ENCODE measurements at regions not wholly inside any gene's neighbourhood (a gene's known extent, or its start where the extent isn't known, plus 50 kb on each side); places are given as distances from the start of the nearest gene placed in this dataset.
"Not testable (repeated sequence)": the region's sequence is repeated elsewhere in the genome, so short reads cannot be mapped to it uniquely, and the experiment has no call there.

GRCh38 chr2:35447821-35448220 lies 907.8 kb upstream of the CRIM1 start:
- Histone ChIP-seq H3K9ac (ENCODE audit: low read length) (no peak overlapping the region), H3K27me3 (ENCODE audit: low read depth, low read length) (no peaks in the 10 kb centered on the region), H3K36me3 (replicated peaks; ENCODE audit: low read depth, low read length) (no peaks in the 10 kb centered on the region), H3K4me2 (ENCODE audit: low read length) (no peak overlapping the region), H3K27ac (ENCODE audit: low read length) (no peak overlapping the region), H3K4me3 (ENCODE audit: low read length) (no peak overlapping the region), H3K9me3 (ENCODE audit: insufficient read depth, low read length) (no peaks in the 10 kb centered on the region), H3K4me1 (ENCODE audit: low read length) (peaks cover 6% of the 10 kb centered on the region), H3K79me2 (ENCODE audit: low read length) (no peaks in the 10 kb centered on the region), H4K20me1 (ENCODE audit: insufficient read depth, low read length) (no peaks in the 10 kb centered on the region), H2AFZ (ENCODE audit: low read depth, low read length) (no peak overlapping the region)
- TF ChIP-seq CTCF (IDR thresholded peaks at IDR 0.05; ENCODE audit: low read depth, low read length) (no peak), EZH2phosphoT487 (IDR thresholded peaks at IDR 0.05; ENCODE audit: low read depth) (no peak)

GRCh38 chr2:35447215-35447614 lies 908.4 kb upstream of the CRIM1 start:
- Histone ChIP-seq H3K4me2 (ENCODE audit: low read length) (no peak overlapping the region), H3K9ac (ENCODE audit: low read length) (no peak overlapping the region), H3K27ac (ENCODE audit: low read length) (no peak overlapping the region), H3K36me3 (replicated peaks; ENCODE audit: low read depth, low read length) (no peaks in the 10 kb centered on the region), H3K79me2 (ENCODE audit: low read length) (no peaks in the 10 kb centered on the region), H3K27me3 (ENCODE audit: low read depth, low read length) (no peaks in the 10 kb centered on the region), H2AFZ (ENCODE audit: low read depth, low read length) (no peak overlapping the region), H3K9me3 (ENCODE audit: insufficient read depth, low read length) (no peaks in the 10 kb centered on the region), H3K4me1 (ENCODE audit: low read length) (peaks cover 7% of the 10 kb centered on the region), H3K4me3 (ENCODE audit: low read length) (no peak overlapping the region), H4K20me1 (ENCODE audit: insufficient read depth, low read length) (no peaks in the 10 kb centered on the region)
- TF ChIP-seq EZH2phosphoT487 (IDR thresholded peaks at IDR 0.05; ENCODE audit: low read depth) = no peak
- no peak for TF ChIP-seq CTCF (IDR thresholded peaks at IDR 0.05; ENCODE audit: low read depth, low read length)

- no peaks in the 10 kb centered on the region for H3K79me2 ChIP-seq (ENCODE audit: low read length)
- H3K36me3 ChIP-seq (replicated peaks; ENCODE audit: low read depth, low read length) = no peaks in the 10 kb centered on the region
- H3K27ac ChIP-seq (ENCODE audit: low read length) = no peak overlapping the region
- no peaks in the 10 kb centered on the region for H4K20me1 ChIP-seq (ENCODE audit: insufficient read depth, low read length)
- H3K4me1 ChIP-seq (ENCODE audit: low read length) = peaks cover 7% of the 10 kb centered on the region
- no peaks in the 10 kb centered on the region for H3K27me3 ChIP-seq (ENCODE audit: low read depth, low read length)
- TF ChIP-seq EZH2phosphoT487 (IDR thresholded peaks at IDR 0.05; ENCODE audit: low read depth) (no peak), CTCF (IDR thresholded peaks at IDR 0.05; ENCODE audit: low read depth, low read length) (no peak)
- no peak overlapping the region for H2AFZ ChIP-seq (ENCODE audit: low read depth, low read length)
- no peak overlapping the region for H3K9ac ChIP-seq (ENCODE audit: low read length)
- no peak overlapping the region for H3K4me3 ChIP-seq (ENCODE audit: low read length)
- no peaks in the 10 kb centered on the region for H3K9me3 ChIP-seq (ENCODE audit: insufficient read depth, low read length)
- no peak overlapping the region for H3K4me2 ChIP-seq (ENCODE audit: low read length)
Observed at GRCh38 chr2:35443087-35443486, 912.5 kb upstream of the CRIM1 start.

GRCh38 chr2:35441575-35441974 lies 914.0 kb upstream of the CRIM1 start:
- H2AFZ ChIP-seq (ENCODE audit: low read depth, low read length); H3K4me3 ChIP-seq (ENCODE audit: low read length); H3K27me3 ChIP-seq (ENCODE audit: low read depth, low read length); H3K9ac ChIP-seq (ENCODE audit: low read length); H3K4me2 ChIP-seq (ENCODE audit: low read length); H3K9me3 ChIP-seq (ENCODE audit: insufficient read depth, low read length); H3K4me1 ChIP-seq (ENCODE audit: low read length); H3K27ac ChIP-seq (ENCODE audit: low read length); H3K36me3 ChIP-seq (replicated peaks; ENCODE audit: low read depth, low read length); H3K79me2 ChIP-seq (ENCODE audit: low read length); H4K20me1 ChIP-seq (ENCODE audit: insufficient read depth, low read length): not testable (repeated sequence)

- not testable (repeated sequence) for H4K20me1 ChIP-seq (ENCODE audit: insufficient read depth, low read length); H3K4me2 ChIP-seq (ENCODE audit: low read length); H3K9ac ChIP-seq (ENCODE audit: low read length); H3K4me1 ChIP-seq (ENCODE audit: low read length); H3K4me3 ChIP-seq (ENCODE audit: low read length); H3K79me2 ChIP-seq (ENCODE audit: low read length); H3K9me3 ChIP-seq (ENCODE audit: insufficient read depth, low read length); H2AFZ ChIP-seq (ENCODE audit: low read depth, low read length); H3K36me3 ChIP-seq (replicated peaks; ENCODE audit: low read depth, low read length); H3K27me3 ChIP-seq (ENCODE audit: low read depth, low read length); H3K27ac ChIP-seq (ENCODE audit: low read length)
Observed at GRCh38 chr2:35440308-35440707, 915.3 kb upstream of the CRIM1 start.

- H2AFZ ChIP-seq (ENCODE audit: low read depth, low read length); H3K36me3 ChIP-seq (replicated peaks; ENCODE audit: low read depth, low read length); H4K20me1 ChIP-seq (ENCODE audit: insufficient read depth, low read length); H3K27ac ChIP-seq (ENCODE audit: low read length); H3K27me3 ChIP-seq (ENCODE audit: low read depth, low read length); H3K9me3 ChIP-seq (ENCODE audit: insufficient read depth, low read length); H3K4me1 ChIP-seq (ENCODE audit: low read length); H3K4me3 ChIP-seq (ENCODE audit: low read length); H3K4me2 ChIP-seq (ENCODE audit: low read length); H3K9ac ChIP-seq (ENCODE audit: low read length); H3K79me2 ChIP-seq (ENCODE audit: low read length): not testable (repeated sequence)
Observed at GRCh38 chr2:35436893-35437292, 918.7 kb upstream of the CRIM1 start.

Data from OCI-LY3 (cell line).